Thyroid gland (tissue), 4 donors: ENCODE measurements at regions not wholly inside any gene's neighbourhood (a gene's known extent, or its start where the extent isn't known, plus 50 kb on each side); places are given as distances from the start of the nearest gene placed in this dataset.
"Not testable (repeated sequence)": the region's sequence is repeated elsewhere in the genome, so short reads cannot be mapped to it uniquely, and the experiment has no call there.

ENCODE experiments used
- DNase-seq, 2 donors: peaks; one replicate each; pipeline ENCODE4 v3.0.0-alpha.2; 2019
- H3K27ac ChIP-seq, 3 donors: fragments of 200-600 bp; sonication (generic); 1 replicate in 2 of 3; 2 replicates in 1 of 3; pipeline ENCODE4 v1.5.1; 2016 to 2019; ENCODE audit warnings: mild to moderate bottlenecking in 1 of 3, moderate library complexity in 1 of 3
- H3K27me3 ChIP-seq: fragments of 200-600 bp; sonication (generic); one replicate; pipeline ENCODE4 v1.5.1; 2019
- H3K36me3 ChIP-seq, 2 donors: fragments of 200-600 bp; sonication (generic); one replicate each; pipeline ENCODE4 v1.5.1; 2016 to 2019
- H3K4me1 ChIP-seq, 2 donors: fragments of 200-600 bp; sonication (generic); one replicate each; pipeline ENCODE4 v1.5.1; 2017 to 2019
- H3K4me3 ChIP-seq, 3 donors: fragments of 200-600 bp; sonication (generic); replicated peaks in 1 of 3; 1 replicate in 2 of 3; 2 replicates in 1 of 3; pipeline ENCODE4 v1.5.1; 2016; ENCODE audit warnings: mild to moderate bottlenecking in 1 of 3
- H3K9me3 ChIP-seq: fragments of 200-600 bp; sonication (generic); one replicate; pipeline ENCODE4 v1.5.1; 2017
- POLR2A ChIP-seq, 2 donors: fragments of 450-650 bp; IDR thresholded peaks; one replicate each; pipeline ENCODE4 v1.6.1; 2017; ENCODE audit warnings: antibody characterized with exemption in 2 of 2, mild to moderate bottlenecking in 2 of 2, moderate library complexity in 1 of 2
- WGBS, 2 donors: methylation state at CpG; one replicate each; pipeline ENCODE4 v1.1.5; 2017; 5-methylcytosine and 5-hydroxymethylcytosine counted together
- intact Hi-C: fragments of 100-400 bp; cut with DNase I; formaldehyde crosslinking; loops from one replicate; pipeline ENCODE4 v1.15.1; 2023
- TF ChIP-seq, protein P1 (sequence below), 6 experiments: fragments of 200-600 bp in 3 of 6; fragments of 450-650 bp in 3 of 6; sonication (generic) in 3 of 6; IDR thresholded peaks; one replicate each; pipeline ENCODE4 v1.5.1; 2016 to 2019; ENCODE audit warnings: antibody characterized with exemption in 6 of 6, mild to moderate bottlenecking in 2 of 6, inconsistent platforms in 1 of 6, moderate library complexity in 1 of 6

DNA sequence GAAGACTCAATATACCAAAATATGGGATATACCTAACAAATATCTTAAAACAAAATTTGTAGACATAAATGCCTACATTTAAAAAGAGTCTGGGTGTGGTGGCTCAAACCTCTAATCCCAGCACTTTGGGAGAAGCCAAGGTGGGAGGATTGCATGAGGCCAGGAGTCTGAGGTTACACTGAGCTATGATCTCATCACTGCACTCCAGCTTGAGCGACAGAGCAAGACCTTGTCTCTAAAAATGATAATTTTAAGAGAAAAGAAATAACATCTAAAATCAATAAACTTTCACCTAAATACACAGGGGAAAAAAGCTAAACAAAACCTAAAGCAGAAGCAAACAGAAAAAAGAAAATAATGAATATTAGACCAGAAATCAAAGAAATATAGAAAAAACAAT, 102.7 kb upstream of the PBX1 start:
- DNase-seq: no peak
- no peak overlapping the region for H3K4me3 ChIP-seq
- H3K27ac ChIP-seq: no peak overlapping the region
- no peaks in the 10 kb centered on the region for H3K27me3 ChIP-seq
- H3K36me3 ChIP-seq: no peaks in the 10 kb centered on the region
- no peak for TF ChIP-seq POLR2A (IDR thresholded peaks at IDR 0.05)
- TF ChIP-seq, protein P1, sequence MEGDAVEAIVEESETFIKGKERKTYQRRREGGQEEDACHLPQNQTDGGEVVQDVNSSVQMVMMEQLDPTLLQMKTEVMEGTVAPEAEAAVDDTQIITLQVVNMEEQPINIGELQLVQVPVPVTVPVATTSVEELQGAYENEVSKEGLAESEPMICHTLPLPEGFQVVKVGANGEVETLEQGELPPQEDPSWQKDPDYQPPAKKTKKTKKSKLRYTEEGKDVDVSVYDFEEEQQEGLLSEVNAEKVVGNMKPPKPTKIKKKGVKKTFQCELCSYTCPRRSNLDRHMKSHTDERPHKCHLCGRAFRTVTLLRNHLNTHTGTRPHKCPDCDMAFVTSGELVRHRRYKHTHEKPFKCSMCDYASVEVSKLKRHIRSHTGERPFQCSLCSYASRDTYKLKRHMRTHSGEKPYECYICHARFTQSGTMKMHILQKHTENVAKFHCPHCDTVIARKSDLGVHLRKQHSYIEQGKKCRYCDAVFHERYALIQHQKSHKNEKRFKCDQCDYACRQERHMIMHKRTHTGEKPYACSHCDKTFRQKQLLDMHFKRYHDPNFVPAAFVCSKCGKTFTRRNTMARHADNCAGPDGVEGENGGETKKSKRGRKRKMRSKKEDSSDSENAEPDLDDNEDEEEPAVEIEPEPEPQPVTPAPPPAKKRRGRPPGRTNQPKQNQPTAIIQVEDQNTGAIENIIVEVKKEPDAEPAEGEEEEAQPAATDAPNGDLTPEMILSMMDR (IDR thresholded peaks at IDR 0.05): no peak
- intact Hi-C loops: no loop called here
- whole genome bisulfite sequencing, 2 donors: 90 to 95% methylated on average over 1 of the region's 1 CpG
- no peaks in the 10 kb centered on the region for H3K4me1 ChIP-seq
- H3K9me3 ChIP-seq: no peaks in the 10 kb centered on the region

GRCh38 chr1:164459176-164459575, 99.8 kb upstream of the PBX1 start:
- 95 to 96% methylated on average over 25 of the region's 25 CpGs for WGBS, 2 donors
- H3K9me3 ChIP-seq, H3K4me3 ChIP-seq, H3K36me3 ChIP-seq, intact Hi-C loops, H3K27ac ChIP-seq, DNase-seq, H3K4me1 ChIP-seq, H3K27me3 ChIP-seq: not testable (repeated sequence)

DNA sequence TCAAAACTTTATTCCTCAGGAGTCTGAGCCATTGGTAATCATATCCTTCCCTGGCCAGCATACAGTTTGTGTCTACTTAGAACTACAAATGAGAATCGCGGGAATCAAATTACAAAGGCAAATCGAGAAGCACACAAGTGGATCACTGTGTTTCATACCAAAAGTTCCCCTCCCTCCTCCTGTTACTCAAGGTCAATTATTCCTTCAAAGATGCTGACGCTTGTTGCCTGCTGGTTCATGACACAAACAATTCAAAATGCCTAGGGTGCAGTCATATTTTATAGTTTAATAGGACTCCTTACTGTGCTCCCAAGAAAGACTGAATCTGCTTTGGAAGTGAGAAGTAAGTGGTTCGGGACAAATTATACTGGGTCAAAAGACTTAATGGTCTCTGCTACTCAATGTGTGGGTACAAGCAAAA, 93.0 kb upstream of the PBX1 start:
- no peak for TF ChIP-seq POLR2A (IDR thresholded peaks at IDR 0.05)
- TF ChIP-seq, protein P1 (IDR thresholded peaks at IDR 0.05): no peak
- intact Hi-C loops: no loop called here
- WGBS, 2 donors: 86 to 88% methylated on average over 5 of the region's 5 CpGs

DNA sequence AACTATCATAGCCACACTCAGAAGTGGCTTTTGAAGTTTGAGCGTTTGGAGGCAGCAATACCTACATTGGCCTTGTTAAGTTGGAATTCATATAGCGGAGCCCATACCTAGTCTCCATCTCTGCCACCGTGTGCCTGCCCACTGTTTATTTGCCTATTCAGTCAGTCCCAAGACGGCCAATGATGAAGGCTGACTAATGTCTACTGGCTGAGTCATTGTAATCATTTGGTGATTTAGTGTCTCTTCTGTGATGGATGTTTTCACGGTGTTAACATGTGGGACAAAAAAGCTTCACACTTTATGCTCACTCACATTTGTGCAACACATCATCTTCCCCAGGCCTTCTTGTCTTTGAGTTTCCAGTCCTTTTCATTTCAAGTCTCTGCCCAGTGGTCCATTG, 92.6 kb upstream of the PBX1 start:
- Histone ChIP-seq H3K36me3 (no peaks in the 10 kb centered on the region), H3K27ac (no peak overlapping the region), H3K4me1 (no peaks in the 10 kb centered on the region), H3K27me3 (no peaks in the 10 kb centered on the region), H3K9me3 (no peaks in the 10 kb centered on the region), H3K4me3 (no peak overlapping the region)
- intact Hi-C loops: no loop called here
- WGBS, 2 donors: 87 to 93% methylated on average over 5 of the region's 5 CpGs
- DNase-seq: no peak
- TF ChIP-seq, protein P1 (IDR thresholded peaks at IDR 0.05): no peak
- no peak for TF ChIP-seq POLR2A (IDR thresholded peaks at IDR 0.05)

More for the DNA sequence above, 93.0 kb upstream of the PBX1 start:
- no peak overlapping the region for H3K4me3 ChIP-seq
- no peak overlapping the region for H3K27ac ChIP-seq
- H3K27me3 ChIP-seq: no peaks in the 10 kb centered on the region
- H3K4me1 ChIP-seq: no peaks in the 10 kb centered on the region
- H3K9me3 ChIP-seq: no peaks in the 10 kb centered on the region
- no peak for DNase-seq
- no peaks in the 10 kb centered on the region for H3K36me3 ChIP-seq

GRCh38 chr1:164470996-164471395, 88.0 kb upstream of the PBX1 start:
- Histone ChIP-seq H3K4me3 (no peak overlapping the region), H3K27me3 (no peaks in the 10 kb centered on the region)
- DNase-seq: no peak

More at GRCh38 chr1:164470996-164471395, 88.0 kb upstream of the PBX1 start:
- WGBS, 2 donors: 82 to 83% methylated on average over 5 of the region's 5 CpGs
- intact Hi-C loops: no loop called here
- H3K36me3 ChIP-seq: no peaks in the 10 kb centered on the region
- TF ChIP-seq, protein P1 (IDR thresholded peaks at IDR 0.05): no peak
- no peak for TF ChIP-seq POLR2A (IDR thresholded peaks at IDR 0.05)
- H3K9me3 ChIP-seq: no peaks in the 10 kb centered on the region
- H3K27ac ChIP-seq: no peak overlapping the region
- H3K4me1 ChIP-seq: no peaks in the 10 kb centered on the region
